Osteoblast (primary cell): ENCODE measurements at regions not wholly inside any gene's neighbourhood (a gene's known extent, or its start where the extent isn't known, plus 50 kb on each side); places are given as distances from the start of the nearest gene placed in this dataset.

Source experiments
- DNase-seq: peaks from one replicate; pipeline ENCODE4 v3.0.0; 2011; ENCODE audit warnings: low spot score, mixed read lengths; ENCODE audit not compliant: insufficient read length; ENCODE audit errors: missing footprints
- H2AFZ ChIP-seq: 2 replicates; pipeline ENCODE4 v1.6.0; 2011; ENCODE audit warnings: mild to moderate bottlenecking, low read length
- H3K27ac ChIP-seq: 2 replicates; pipeline ENCODE4 v1.5.1; 2011; ENCODE audit warnings: mild to moderate bottlenecking, low read depth, low read length, moderate library complexity
- H3K27me3 ChIP-seq: 2 replicates; pipeline ENCODE4 v1.6.0; 2012; ENCODE audit warnings: mild to moderate bottlenecking, control low read depth, inconsistent platforms, low read length, moderate library complexity; ENCODE audit not compliant: insufficient read depth
- H3K36me3 ChIP-seq: 2 replicates; pipeline ENCODE4 v1.5.1; 2011; ENCODE audit warnings: mild to moderate bottlenecking, low read length, control low read depth, moderate library complexity; ENCODE audit not compliant: insufficient read depth
- H3K4me1 ChIP-seq: 2 replicates; pipeline ENCODE4 v1.5.1; 2011; ENCODE audit warnings: mild to moderate bottlenecking, low read length, control low read depth, moderate library complexity; ENCODE audit not compliant: insufficient read depth
- H3K4me2 ChIP-seq: 2 replicates; pipeline ENCODE4 v1.6.0; 2011; ENCODE audit warnings: mild to moderate bottlenecking, low read length; ENCODE audit not compliant: insufficient read depth
- H3K4me3 ChIP-seq: fragments of 200-600 bp; sonication (generic); 3 replicates; pipeline ENCODE4 v1.5.1; 2012; ENCODE audit warnings: mild to moderate bottlenecking, low read length, inconsistent platforms; ENCODE audit not compliant: insufficient read depth
- H3K79me2 ChIP-seq: 2 replicates; pipeline ENCODE4 v1.6.0; 2012; ENCODE audit warnings: mild to moderate bottlenecking, low read length, control low read depth, inconsistent platforms; ENCODE audit not compliant: insufficient read depth
- H3K9me3 ChIP-seq: 2 replicates; pipeline ENCODE4 v1.5.1; 2011; ENCODE audit warnings: low read depth, low read length, control low read depth
- H4K20me1 ChIP-seq: 2 replicates; pipeline ENCODE4 v1.6.0; 2012; ENCODE audit warnings: mild to moderate bottlenecking, low read length, control low read depth; ENCODE audit not compliant: insufficient read depth
- TF ChIP-seq, protein P1 (sequence below): IDR thresholded peaks from 2 replicates; pipeline ENCODE4 v1.5.1; 2011; ENCODE audit warnings: mild to moderate bottlenecking, low read depth, low read length, moderate library complexity; ENCODE audit errors: extremely low read depth

DNA sequence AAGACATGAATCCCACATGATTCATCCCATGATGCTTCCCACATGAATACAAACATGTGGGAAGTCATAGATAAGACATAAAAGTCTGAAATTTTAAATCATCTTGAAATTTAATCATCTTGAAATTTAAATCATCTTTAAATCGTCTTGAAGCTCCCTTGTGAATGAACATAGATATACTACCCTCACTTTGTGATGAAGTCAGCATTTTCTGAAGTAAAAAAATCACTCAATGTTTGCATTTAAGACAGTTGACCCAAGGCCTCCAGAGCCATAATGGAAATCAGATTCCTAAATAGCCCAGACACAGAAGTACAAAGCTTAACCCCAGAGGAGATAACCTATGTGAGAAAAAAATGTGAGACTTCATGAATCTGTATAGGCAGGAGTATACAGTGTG is 279.4 kb downstream of the ZBBX start:
- no peak for DNase-seq
- no peaks in the 10 kb centered on the region for H3K36me3 ChIP-seq
- no peak overlapping the region for H3K4me3 ChIP-seq
- no peak overlapping the region for H3K4me2 ChIP-seq
- H3K27ac ChIP-seq: no peak overlapping the region
- peaks cover 3% of the 10 kb centered on the region for H3K9me3 ChIP-seq
- H3K27me3 ChIP-seq: no peaks in the 10 kb centered on the region
- H4K20me1 ChIP-seq: no peaks in the 10 kb centered on the region
- H3K79me2 ChIP-seq: no peaks in the 10 kb centered on the region
- no peaks in the 10 kb centered on the region for H3K4me1 ChIP-seq
- TF ChIP-seq, protein P1, sequence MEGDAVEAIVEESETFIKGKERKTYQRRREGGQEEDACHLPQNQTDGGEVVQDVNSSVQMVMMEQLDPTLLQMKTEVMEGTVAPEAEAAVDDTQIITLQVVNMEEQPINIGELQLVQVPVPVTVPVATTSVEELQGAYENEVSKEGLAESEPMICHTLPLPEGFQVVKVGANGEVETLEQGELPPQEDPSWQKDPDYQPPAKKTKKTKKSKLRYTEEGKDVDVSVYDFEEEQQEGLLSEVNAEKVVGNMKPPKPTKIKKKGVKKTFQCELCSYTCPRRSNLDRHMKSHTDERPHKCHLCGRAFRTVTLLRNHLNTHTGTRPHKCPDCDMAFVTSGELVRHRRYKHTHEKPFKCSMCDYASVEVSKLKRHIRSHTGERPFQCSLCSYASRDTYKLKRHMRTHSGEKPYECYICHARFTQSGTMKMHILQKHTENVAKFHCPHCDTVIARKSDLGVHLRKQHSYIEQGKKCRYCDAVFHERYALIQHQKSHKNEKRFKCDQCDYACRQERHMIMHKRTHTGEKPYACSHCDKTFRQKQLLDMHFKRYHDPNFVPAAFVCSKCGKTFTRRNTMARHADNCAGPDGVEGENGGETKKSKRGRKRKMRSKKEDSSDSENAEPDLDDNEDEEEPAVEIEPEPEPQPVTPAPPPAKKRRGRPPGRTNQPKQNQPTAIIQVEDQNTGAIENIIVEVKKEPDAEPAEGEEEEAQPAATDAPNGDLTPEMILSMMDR: no peak
- no peak overlapping the region for H2AFZ ChIP-seq

DNA sequence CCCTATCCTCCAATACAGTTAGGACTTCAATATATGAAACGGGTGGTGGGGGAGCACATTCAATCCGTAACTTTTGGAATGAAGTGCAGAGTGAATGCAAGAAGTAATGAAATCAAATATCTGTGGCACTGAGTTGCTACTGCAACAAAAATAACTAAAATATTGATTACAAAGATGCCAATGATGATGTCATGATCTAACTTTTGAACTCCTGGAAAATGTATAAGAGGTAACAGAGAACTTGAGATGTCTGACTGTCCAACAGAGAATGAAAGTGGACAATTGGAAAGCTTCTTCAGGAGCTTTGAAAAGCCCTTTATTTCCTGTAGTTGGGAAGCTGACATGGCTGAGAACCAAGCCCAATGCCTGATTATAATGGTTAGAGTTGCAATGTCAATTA is 279.9 kb downstream of the ZBBX start:
- Histone ChIP-seq H2AFZ (no peak overlapping the region), H3K27ac (no peak overlapping the region), H3K9me3 (peaks cover 3% of the 10 kb centered on the region), H3K4me3 (no peak overlapping the region), H3K79me2 (no peaks in the 10 kb centered on the region), H3K36me3 (no peaks in the 10 kb centered on the region), H3K27me3 (no peaks in the 10 kb centered on the region), H3K4me2 (no peak overlapping the region), H3K4me1 (no peaks in the 10 kb centered on the region), H4K20me1 (no peaks in the 10 kb centered on the region)
- no peak for DNase-seq
- TF ChIP-seq, protein P1: no peak

DNA sequence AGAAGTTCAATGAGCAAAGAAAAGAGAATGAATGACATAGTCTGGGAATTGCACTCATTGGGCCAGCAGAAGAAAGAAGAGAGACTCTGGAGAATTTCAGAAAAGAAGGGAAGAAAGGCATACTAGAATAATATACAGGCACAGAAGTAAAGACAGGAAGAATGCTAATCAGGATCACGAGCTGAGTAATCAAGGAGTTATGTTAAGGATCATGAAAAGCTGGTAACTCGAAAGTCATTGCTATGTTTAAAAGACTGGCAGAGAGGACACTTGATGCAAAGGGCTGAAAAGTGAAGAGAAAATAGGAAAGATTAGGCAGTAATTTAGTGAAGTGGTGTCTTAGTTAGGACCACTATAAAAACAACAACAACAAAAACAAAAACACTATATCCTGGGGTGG is 284.1 kb downstream of the ZBBX start:
- H3K36me3 ChIP-seq: no peaks in the 10 kb centered on the region
- no peak overlapping the region for H3K4me3 ChIP-seq
- H3K4me1 ChIP-seq: no peaks in the 10 kb centered on the region
- DNase-seq: no peak
- H3K27ac ChIP-seq: no peak overlapping the region
- H3K4me2 ChIP-seq: no peak overlapping the region
- no peaks in the 10 kb centered on the region for H3K9me3 ChIP-seq
- no peak overlapping the region for H2AFZ ChIP-seq
- TF ChIP-seq, protein P1: no peak
- no peaks in the 10 kb centered on the region for H4K20me1 ChIP-seq
- no peaks in the 10 kb centered on the region for H3K27me3 ChIP-seq
- H3K79me2 ChIP-seq: no peaks in the 10 kb centered on the region

DNA sequence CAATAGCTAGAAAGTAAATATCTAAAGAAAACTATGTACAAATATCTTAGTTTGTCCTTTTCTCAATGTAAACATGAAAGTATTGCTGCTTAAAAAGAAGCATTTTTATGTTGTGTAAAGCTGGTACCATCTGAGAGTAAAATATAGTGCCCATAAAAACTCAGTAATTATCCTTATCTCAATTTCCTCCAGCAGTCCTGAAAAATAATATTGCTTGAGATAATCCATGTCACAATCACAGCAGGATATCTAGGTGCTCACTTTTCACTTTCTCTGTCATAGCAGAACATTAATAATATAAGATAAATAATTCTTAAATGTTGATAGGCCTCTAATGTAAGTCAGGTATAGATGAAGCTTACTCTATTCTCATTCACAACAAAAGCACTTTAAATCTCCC is 285.5 kb downstream of the ZBBX start:
- no peak overlapping the region for H3K4me3 ChIP-seq
- no peak for DNase-seq
- no peak overlapping the region for H3K4me2 ChIP-seq
- no peaks in the 10 kb centered on the region for H3K9me3 ChIP-seq
- H3K4me1 ChIP-seq: no peaks in the 10 kb centered on the region
- no peaks in the 10 kb centered on the region for H4K20me1 ChIP-seq
- no peaks in the 10 kb centered on the region for H3K36me3 ChIP-seq
- no peaks in the 10 kb centered on the region for H3K79me2 ChIP-seq
- no peak overlapping the region for H3K27ac ChIP-seq
- TF ChIP-seq, protein P1: no peak
- H2AFZ ChIP-seq: no peak overlapping the region
- no peaks in the 10 kb centered on the region for H3K27me3 ChIP-seq
